Type B pancreatic cell (in vitro differentiated cells): ENCODE measurements at regions not wholly inside any gene's neighbourhood (a gene's known extent, or its start where the extent isn't known, plus 50 kb on each side); places are given as distances from the start of the nearest gene placed in this dataset. TPM values are rescaled to one million over a fixed set of nuclear protein-coding genes. Genes with fewer than 3 reads are reported as not detected.

Source experiments
- DNase-seq: peaks from one replicate; pipeline ENCODE4 v3.0.0; 2021; ENCODE audit warnings: mixed read lengths; ENCODE audit not compliant: unreplicated experiment; ENCODE audit errors: extremely low spot score
- H3K27ac Mint-ChIP-seq: 2 replicates; pipeline ENCODE4 v1.8.0; 2021; ENCODE audit warnings: mild to moderate bottlenecking, mixed read lengths
- H3K27me3 Mint-ChIP-seq: 2 replicates; pipeline ENCODE4 v1.8.0; 2021; ENCODE audit warnings: mixed read lengths
- H3K36me3 Mint-ChIP-seq: 2 replicates; pipeline ENCODE4 v1.8.0; 2021; ENCODE audit warnings: mixed read lengths
- H3K4me1 Mint-ChIP-seq: one replicate; pipeline ENCODE4 v1.8.0; 2021; ENCODE audit warnings: mixed read lengths; ENCODE audit not compliant: unreplicated experiment
- H3K4me3 Mint-ChIP-seq: 2 replicates; pipeline ENCODE4 v1.8.0; 2021; ENCODE audit warnings: mild to moderate bottlenecking, mixed read lengths
- H3K9me3 Mint-ChIP-seq: 2 replicates; pipeline ENCODE4 v1.8.0; 2021; ENCODE audit warnings: mixed read lengths
- microRNA-seq: library from miRNA; unstranded; fragments of <30 nt; microRNA quantifications from one replicate; pipeline ENCODE4, GENCODE V29; 2020
- TF ChIP-seq, protein P1 (sequence below): fragments of 200-600 bp; sonication (generic); conservative IDR thresholded peaks from 2 replicates; pipeline ENCODE4 v1.5.0; 2021; ENCODE audit warnings: antibody characterized with exemption, mild to moderate bottlenecking

DNA sequence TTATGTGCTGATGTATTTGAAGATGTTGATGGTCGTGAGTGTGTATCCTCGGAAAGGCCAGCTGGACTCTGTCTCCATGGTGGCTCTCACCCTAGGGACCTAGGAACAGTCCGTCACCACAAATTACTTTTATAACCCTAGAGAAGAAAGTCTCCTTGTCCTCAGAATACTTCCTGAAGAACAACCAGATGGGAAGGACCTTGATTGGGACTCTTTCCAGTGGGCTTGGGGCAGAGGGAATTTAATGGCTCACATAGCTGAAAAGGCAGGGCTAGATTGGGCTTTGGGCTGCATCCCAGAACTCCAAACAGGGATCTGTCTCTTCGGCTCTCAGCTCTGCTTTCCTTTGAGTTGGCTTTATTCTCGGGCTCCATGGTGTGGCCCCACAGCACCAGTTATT, 90.8 kb downstream of the TBX19 start:
- Mint-ChIP-seq H3K27ac (no peak overlapping the region), H3K27me3 (peaks cover 3% of the 10 kb centered on the region), H3K4me3 (no peak overlapping the region), H3K9me3 (no peaks in the 10 kb centered on the region), H3K4me1 (no peaks in the 10 kb centered on the region), H3K36me3 (no peaks in the 10 kb centered on the region)
- no peak for DNase-seq
- TF ChIP-seq, protein P1, sequence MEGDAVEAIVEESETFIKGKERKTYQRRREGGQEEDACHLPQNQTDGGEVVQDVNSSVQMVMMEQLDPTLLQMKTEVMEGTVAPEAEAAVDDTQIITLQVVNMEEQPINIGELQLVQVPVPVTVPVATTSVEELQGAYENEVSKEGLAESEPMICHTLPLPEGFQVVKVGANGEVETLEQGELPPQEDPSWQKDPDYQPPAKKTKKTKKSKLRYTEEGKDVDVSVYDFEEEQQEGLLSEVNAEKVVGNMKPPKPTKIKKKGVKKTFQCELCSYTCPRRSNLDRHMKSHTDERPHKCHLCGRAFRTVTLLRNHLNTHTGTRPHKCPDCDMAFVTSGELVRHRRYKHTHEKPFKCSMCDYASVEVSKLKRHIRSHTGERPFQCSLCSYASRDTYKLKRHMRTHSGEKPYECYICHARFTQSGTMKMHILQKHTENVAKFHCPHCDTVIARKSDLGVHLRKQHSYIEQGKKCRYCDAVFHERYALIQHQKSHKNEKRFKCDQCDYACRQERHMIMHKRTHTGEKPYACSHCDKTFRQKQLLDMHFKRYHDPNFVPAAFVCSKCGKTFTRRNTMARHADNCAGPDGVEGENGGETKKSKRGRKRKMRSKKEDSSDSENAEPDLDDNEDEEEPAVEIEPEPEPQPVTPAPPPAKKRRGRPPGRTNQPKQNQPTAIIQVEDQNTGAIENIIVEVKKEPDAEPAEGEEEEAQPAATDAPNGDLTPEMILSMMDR = no peak

DNA sequence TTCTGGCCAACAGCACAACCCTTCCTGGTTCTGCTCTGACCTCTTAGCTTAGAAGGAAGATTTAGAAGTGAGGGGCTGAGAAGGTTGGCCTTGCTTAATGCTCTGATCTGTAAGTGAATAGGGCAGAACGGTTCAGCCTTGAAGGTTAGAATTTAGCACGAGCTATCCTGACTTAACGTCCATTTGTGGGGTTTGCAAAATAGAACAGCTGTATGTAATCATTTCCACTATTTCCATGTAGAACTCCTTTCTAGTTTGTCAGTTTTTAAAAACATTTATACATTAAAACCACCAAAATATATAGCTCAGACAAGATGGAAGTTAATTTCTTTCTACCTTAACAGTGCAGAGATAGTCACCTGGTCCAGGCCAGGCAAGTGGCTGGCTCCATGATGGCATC, 89.9 kb downstream of the TBX19 start:
- Mint-ChIP-seq H3K27me3 (peaks cover 3% of the 10 kb centered on the region), H3K9me3 (no peaks in the 10 kb centered on the region), H3K36me3 (no peaks in the 10 kb centered on the region), H3K4me1 (no peaks in the 10 kb centered on the region), H3K27ac (no peak overlapping the region), H3K4me3 (no peak overlapping the region)
- DNase-seq = no peak
- TF ChIP-seq, protein P1 = no peak

DNA sequence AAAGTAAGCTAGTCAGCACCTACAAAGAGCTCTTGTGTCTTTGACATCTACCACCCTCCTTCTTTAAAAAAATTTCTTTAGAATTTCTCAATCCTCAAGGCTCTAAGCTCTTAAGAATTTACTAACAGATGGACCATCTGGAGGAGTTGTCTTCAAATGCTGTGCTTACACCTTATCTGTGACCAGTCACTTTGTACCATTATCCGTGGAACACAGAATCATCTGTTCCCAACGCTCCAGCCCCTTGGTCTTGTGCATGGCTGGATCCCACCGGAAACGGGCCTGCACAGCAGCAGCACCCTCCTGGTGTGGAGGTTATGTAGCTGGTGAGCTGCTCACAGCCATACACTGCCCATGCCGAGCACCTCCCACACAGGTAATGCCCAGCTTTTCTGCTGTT, 89.0 kb downstream of the TBX19 start:
- H3K4me3 Mint-ChIP-seq = no peak overlapping the region

DNA sequence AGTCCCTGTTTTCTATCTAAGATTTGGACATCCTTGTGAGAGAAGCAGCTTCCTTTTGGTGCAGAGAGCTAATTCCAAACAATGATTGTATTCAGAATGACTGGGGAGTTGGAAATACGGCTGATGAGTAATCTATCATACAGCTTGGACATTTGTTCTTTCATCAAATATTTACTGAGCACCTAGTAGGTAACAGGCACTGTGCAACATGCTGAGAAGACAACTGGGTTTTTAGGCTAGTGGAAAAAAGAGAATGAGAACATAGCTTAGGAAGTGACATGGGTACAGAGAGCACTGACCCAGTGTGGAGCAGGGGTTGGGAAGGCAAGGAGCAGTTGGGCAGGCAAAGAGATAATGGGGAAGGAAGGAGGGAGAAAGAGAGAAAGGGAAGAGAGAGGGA, 87.5 kb downstream of the TBX19 start:
- DNase-seq = no peak
- Mint-ChIP-seq H3K27ac (no peak overlapping the region), H3K4me3 (no peak overlapping the region), H3K9me3 (no peaks in the 10 kb centered on the region), H3K36me3 (no peaks in the 10 kb centered on the region), H3K4me1 (no peaks in the 10 kb centered on the region), H3K27me3 (peaks cover 3% of the 10 kb centered on the region)
- TF ChIP-seq, protein P1 = no peak

More for the DNA sequence above, 89.0 kb downstream of the TBX19 start:
- TF ChIP-seq, protein P1 = no peak
- Mint-ChIP-seq H3K36me3 (no peaks in the 10 kb centered on the region), H3K27ac (no peak overlapping the region), H3K4me1 (no peaks in the 10 kb centered on the region), H3K27me3 (peaks cover 3% of the 10 kb centered on the region), H3K9me3 (no peaks in the 10 kb centered on the region)
- DNase-seq = no peak

DNA sequence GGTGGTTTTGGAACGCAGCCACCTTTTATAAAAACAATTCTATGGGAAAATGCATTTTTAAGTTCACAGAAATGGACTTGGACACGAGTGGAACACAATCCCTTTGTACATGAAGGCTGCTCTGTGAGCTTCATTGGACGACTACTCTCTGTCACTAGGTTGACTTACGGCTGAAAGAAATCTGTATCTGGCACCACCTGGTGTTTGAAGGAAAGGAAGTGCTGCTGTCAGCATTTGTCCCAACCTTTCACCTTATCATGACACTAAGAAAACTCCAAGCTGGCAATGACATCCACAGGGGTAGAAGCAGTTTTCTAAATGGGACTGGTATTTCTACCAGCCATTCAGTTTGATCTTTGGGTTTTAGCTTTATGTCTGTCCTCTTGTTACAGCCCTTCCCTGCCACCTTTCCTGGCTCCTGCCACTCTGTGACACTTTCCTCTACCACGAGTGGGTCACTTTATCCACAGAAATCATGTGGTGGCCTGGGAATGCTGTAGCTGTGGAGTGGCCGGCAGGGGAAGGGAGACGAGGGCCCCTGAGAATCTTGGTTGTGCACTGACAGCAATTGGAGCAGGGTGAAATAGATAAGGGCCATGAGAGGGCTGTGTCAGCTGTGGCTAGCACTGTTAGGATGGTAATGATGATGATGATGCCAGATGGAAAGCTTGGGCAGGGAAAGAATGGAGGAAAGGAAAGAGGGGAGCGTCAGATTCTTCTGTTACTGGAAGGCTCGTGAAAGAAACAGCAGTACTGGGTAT, 85.2 kb downstream of the TBX19 start:
- no peak overlapping the region for H3K4me3 Mint-ChIP-seq
- no peaks in the 10 kb centered on the region for H3K4me1 Mint-ChIP-seq
- TF ChIP-seq, protein P1 = peak; percentile 19
- no peak for DNase-seq
- no peaks in the 10 kb centered on the region for H3K36me3 Mint-ChIP-seq
- peak overlapping the region; percentile 29 for H3K27ac Mint-ChIP-seq
- peaks cover 9% of the 10 kb centered on the region for H3K27me3 Mint-ChIP-seq
- no peaks in the 10 kb centered on the region for H3K9me3 Mint-ChIP-seq

Small RNA genes lying in the stretch of these regions (microRNA-seq; reads per million reads assigned to microRNA genes)
- not detected for gene MIR557
